IMR-90 (cell line): ENCODE measurements at regions not wholly inside any gene's neighbourhood (a gene's known extent, or its start where the extent isn't known, plus 50 kb on each side); places are given as distances from the start of the nearest gene placed in this dataset.

ENCODE experiments used
- ATAC-seq: fragments of 200-7000 bp; cut with Tn5 transposase; 2 replicates; pipeline ENCODE4 v1.9.1; 2020; ENCODE audit warnings: low read depth, mild to moderate bottlenecking, moderate library complexity
- BruUV-seq: library from RNA; stranded (reverse); fragments of 400-500 nt; replicated peaks from 2 replicates; lab custom pipeline; 2021; lab: Mats Ljungman, UMichigan
- CTCF ChIA-PET: fragments of 300-600 bp; formaldehyde crosslinking; extraction: SDS; loops from one replicate; lab custom pipeline; 2021; ENCODE audit warnings: antibody characterized with exemption; lab: Yijun Ruan, JAX
- POLR2A ChIA-PET: fragments of 300-600 bp; sonication (Branson Sonifier 250); formaldehyde crosslinking; loops from one replicate; lab custom pipeline; 2022; ENCODE audit warnings: antibody characterized with exemption; ENCODE audit not compliant: unreplicated experiment; lab: Charles Lee
- DNase-seq: peaks from one replicate; pipeline ENCODE4 v3.0.0; 2013
- H2AFZ ChIP-seq: replicated peaks from 2 replicates; pipeline ENCODE3; 2013; ENCODE audit warnings: low read length, mild to moderate bottlenecking; ENCODE audit not compliant: poor library complexity
- H2AK5ac ChIP-seq: 2 replicates; pipeline ENCODE4 v1.6.1; 2013; ENCODE audit warnings: low read depth, low read length, inconsistent platforms
- H2AK9ac ChIP-seq: replicated peaks from 2 replicates; pipeline ENCODE3; 2013; ENCODE audit warnings: mild to moderate bottlenecking, low read depth, low read length, moderate library complexity; ENCODE audit not compliant: poor library complexity
- H2BK120ac ChIP-seq: 2 replicates; pipeline ENCODE4 v1.6.1; 2013; ENCODE audit warnings: low read depth, low read length, inconsistent platforms
- H2BK15ac ChIP-seq: 3 replicates; pipeline ENCODE4 v1.6.1; 2013; ENCODE audit warnings: low read depth, low read length, inconsistent platforms
- H2BK20ac ChIP-seq: 2 replicates; pipeline ENCODE4 v1.6.1; 2013; ENCODE audit warnings: low read depth, mild to moderate bottlenecking, inconsistent platforms, low read length, moderate library complexity
- H2BK5ac ChIP-seq: 2 replicates; pipeline ENCODE4 v1.6.1; 2013; ENCODE audit warnings: mild to moderate bottlenecking, low read depth, low read length, inconsistent platforms; ENCODE audit not compliant: poor library complexity, severe bottlenecking
- H3K14ac ChIP-seq: replicated peaks from 2 replicates; pipeline ENCODE4 v1.6.1; 2013; ENCODE audit warnings: low read depth, low read length, inconsistent platforms
- H3K18ac ChIP-seq: 2 replicates; pipeline ENCODE4 v1.6.1; 2013; ENCODE audit warnings: low read depth, low read length, control low read depth
- H3K23ac ChIP-seq: 2 replicates; pipeline ENCODE4 v1.6.1; 2013; ENCODE audit warnings: low read depth, low read length, inconsistent platforms
- H3K27ac ChIP-seq: 2 replicates; pipeline ENCODE4 v1.5.1; 2013; ENCODE audit warnings: mild to moderate bottlenecking, control low read depth, low read length; ENCODE audit not compliant: insufficient read depth
- H3K27me3 ChIP-seq: 2 replicates; pipeline ENCODE4 v1.6.1; 2013; ENCODE audit warnings: low read length; ENCODE audit not compliant: control insufficient read depth, insufficient read depth
- H3K36me3 ChIP-seq: 2 replicates; pipeline ENCODE4 v1.6.1; 2013; ENCODE audit warnings: low read length, mixed read lengths; ENCODE audit not compliant: control insufficient read depth, insufficient read depth
- H3K4ac ChIP-seq: 2 replicates; pipeline ENCODE4 v1.6.1; 2013; ENCODE audit warnings: low read depth, low read length, inconsistent platforms
- H3K4me1 ChIP-seq: 2 replicates; pipeline ENCODE4 v1.6.1; 2013; ENCODE audit warnings: low read length, mixed read lengths; ENCODE audit not compliant: control insufficient read depth, insufficient read depth
- H3K4me2 ChIP-seq: 2 replicates; pipeline ENCODE4 v1.6.1; 2013; ENCODE audit warnings: low read depth, mild to moderate bottlenecking, control low read depth, low read length, moderate library complexity
- H3K4me3 ChIP-seq: 2 replicates; pipeline ENCODE4 v1.5.1; 2013; ENCODE audit warnings: low read depth, mild to moderate bottlenecking, control low read depth, low read length, moderate library complexity; ENCODE audit not compliant: insufficient read depth
- H3K56ac ChIP-seq: 2 replicates; pipeline ENCODE4 v1.6.1; 2013; ENCODE audit warnings: low read length, inconsistent platforms; ENCODE audit not compliant: insufficient read depth; ENCODE audit errors: extremely low read depth
- H3K79me1 ChIP-seq, 2 experiments: 2 replicates each; pipeline ENCODE4 v1.6.1; 2013; ENCODE audit warnings: low read length in 2 of 2, inconsistent platforms in 1 of 2, low read depth in 1 of 2
- H3K9ac ChIP-seq: 2 replicates; pipeline ENCODE4 v1.6.1; 2013; ENCODE audit warnings: low read depth, low read length, control low read depth
- H3K9me1 ChIP-seq: 2 replicates; pipeline ENCODE4 v1.6.1; 2013; ENCODE audit warnings: low read length, inconsistent platforms; ENCODE audit not compliant: insufficient read depth
- H3K9me3 ChIP-seq: 2 replicates; pipeline ENCODE4 v1.6.1; 2013; ENCODE audit warnings: low read length; ENCODE audit not compliant: control insufficient read depth, insufficient read depth
- H4K20me1 ChIP-seq: 2 replicates; pipeline ENCODE4 v1.6.1; 2013; ENCODE audit warnings: low read length, inconsistent platforms; ENCODE audit not compliant: insufficient read depth
- H4K5ac ChIP-seq: 2 replicates; pipeline ENCODE4 v1.6.1; 2013; ENCODE audit warnings: mild to moderate bottlenecking, low read depth, low read length, control low read depth
- H4K8ac ChIP-seq, 2 experiments: 2 replicates each; pipeline ENCODE4 v1.6.1; 2013; ENCODE audit warnings: low read depth in 2 of 2, low read length in 2 of 2, control low read depth in 1 of 2, inconsistent platforms in 1 of 2
- H4K91ac ChIP-seq: 2 replicates; pipeline ENCODE4 v1.6.1; 2013; ENCODE audit warnings: low read depth, low read length, inconsistent platforms; ENCODE audit not compliant: insufficient read depth
- BHLHE40 ChIP-seq: fragments of 150-350 bp; IDR thresholded peaks from 2 replicates; pipeline ENCODE4 v1.6.1; 2016; ENCODE audit warnings: mild to moderate bottlenecking, low read depth, low read length
- CHD1 ChIP-seq: IDR thresholded peaks from 2 replicates; pipeline ENCODE4 v1.6.1; 2012; ENCODE audit warnings: low read depth, low read length, improper control_type of control experiment
- CTCF ChIP-seq: conservative IDR thresholded peaks from 2 replicates; pipeline ENCODE4 v1.5.1; 2012; ENCODE audit warnings: mild to moderate bottlenecking, low read depth, low read length, improper control_type of control experiment
- NFE2L2 ChIP-seq: fragments of 150-350 bp; IDR thresholded peaks from 2 replicates; pipeline ENCODE4 v1.6.1; 2016; ENCODE audit warnings: low read depth, mild to moderate bottlenecking, low read length
- POLR2A ChIP-seq: IDR thresholded peaks from 2 replicates; pipeline ENCODE4 v1.6.1; 2012; ENCODE audit warnings: mild to moderate bottlenecking, low read depth, low read length
- RAD21 ChIP-seq: IDR thresholded peaks from 2 replicates; pipeline ENCODE4 v1.6.1; 2012; ENCODE audit warnings: low read length, improper control_type of control experiment
- USF2 ChIP-seq: fragments of 150-350 bp; IDR thresholded peaks from 2 replicates; pipeline ENCODE4 v1.6.1; 2017; ENCODE audit warnings: mild to moderate bottlenecking, antibody characterized with exemption, low read length, low read depth
- WGBS, 2 experiments: methylation state at CpG; one replicate each; pipeline versions ENCODE4 v1.1.5 to v1.1.7; 2013; ENCODE audit warnings: missing lambda C conversion rate in 2 of 2; ENCODE audit not compliant: insufficient read length in 1 of 2; ENCODE audit errors: extremely low coverage in 2 of 2; 5-methylcytosine and 5-hydroxymethylcytosine counted together
- dilution Hi-C: fragments of 300-500 bp; cut with HindIII; formaldehyde crosslinking; loops from one replicate; pipeline ENCODE4 v1.14.3; 2018; ENCODE audit warnings: low sequenced_read_pairs; ENCODE audit not compliant: unreplicated experiment
- in situ Hi-C: fragments of 300-500 bp; cut with MboI; formaldehyde crosslinking; loops from 3 replicates; pipeline ENCODE4 v1.14.3; 2019; ENCODE audit warnings: low sequenced_read_pairs, inconsistent platforms, mixed read lengths
- intact Hi-C: fragments of 100-400 bp; cut with micrococcal nuclease; formaldehyde crosslinking; loops from 2 replicates; pipeline ENCODE4 v1.10.0; 2022
- TF ChIP-seq, protein P1 (sequence below): fragments of 150-350 bp; IDR thresholded peaks from 2 replicates; pipeline ENCODE4 v1.6.1; 2016; ENCODE audit warnings: low read depth, mild to moderate bottlenecking, low read length, moderate library complexity, borderline replicate concordance

DNA sequence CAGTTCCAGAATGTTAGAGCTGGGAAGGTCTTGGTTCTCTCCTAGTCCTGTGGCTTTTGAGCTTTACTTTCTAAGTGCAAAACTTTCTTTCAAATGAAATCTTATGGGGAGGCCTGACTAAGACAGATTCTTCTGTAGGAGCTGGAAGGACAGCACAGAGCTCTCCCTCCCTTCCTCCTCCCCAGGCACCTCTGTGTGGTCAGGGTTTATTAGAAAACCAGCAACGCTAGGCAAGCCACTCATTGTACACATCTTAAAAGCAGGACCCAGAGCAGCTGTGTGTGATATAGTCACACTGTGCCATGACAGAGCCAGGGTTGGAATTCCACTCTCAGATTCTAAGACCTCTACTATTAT is 241.1 kb upstream of the RAB4A start (continued):
- TF ChIP-seq BHLHE40, result no peak
- no peak for TF ChIP-seq NFE2L2
- TF ChIP-seq RAD21, result no peak
- no peak for TF ChIP-seq CHD1

- dilution Hi-C loops (no loop called here), intact Hi-C loops (no loop called here), in situ Hi-C loops (no loop called here)
- ChIA-PET CTCF (no interaction called here), POLR2A (no interaction called here)
- no peaks in the 10 kb centered on the region for H3K9me1 ChIP-seq
- H3K36me3 ChIP-seq, result no peaks in the 10 kb centered on the region
- H2AK5ac ChIP-seq, result no peak overlapping the region
- TF ChIP-seq CHD1 (no peak), CTCF (no peak), RAD21 (no peak), POLR2A (no peak), USF2 (no peak)
- TF ChIP-seq, protein P1, sequence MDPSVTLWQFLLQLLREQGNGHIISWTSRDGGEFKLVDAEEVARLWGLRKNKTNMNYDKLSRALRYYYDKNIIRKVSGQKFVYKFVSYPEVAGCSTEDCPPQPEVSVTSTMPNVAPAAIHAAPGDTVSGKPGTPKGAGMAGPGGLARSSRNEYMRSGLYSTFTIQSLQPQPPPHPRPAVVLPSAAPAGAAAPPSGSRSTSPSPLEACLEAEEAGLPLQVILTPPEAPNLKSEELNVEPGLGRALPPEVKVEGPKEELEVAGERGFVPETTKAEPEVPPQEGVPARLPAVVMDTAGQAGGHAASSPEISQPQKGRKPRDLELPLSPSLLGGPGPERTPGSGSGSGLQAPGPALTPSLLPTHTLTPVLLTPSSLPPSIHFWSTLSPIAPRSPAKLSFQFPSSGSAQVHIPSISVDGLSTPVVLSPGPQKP, result no peak
- BruUV-seq, result no TSS peak
- no peak overlapping the region for H2BK20ac ChIP-seq
- no peak overlapping the region for H4K5ac ChIP-seq
- H4K20me1 ChIP-seq, result no peaks in the 10 kb centered on the region
- no peak overlapping the region for H3K23ac ChIP-seq
- no peak overlapping the region for H3K4me2 ChIP-seq
- H2AK9ac ChIP-seq, result no peak overlapping the region
- no peak overlapping the region for H3K4me3 ChIP-seq
- H3K14ac ChIP-seq, result no peak overlapping the region
- H3K79me1 ChIP-seq, result no peaks in the 10 kb centered on the region
- no peak overlapping the region for H2BK15ac ChIP-seq
- H2BK5ac ChIP-seq, result no peak overlapping the region
- H3K9ac ChIP-seq, result no peak overlapping the region
- no peak overlapping the region for H2AFZ ChIP-seq
- no peaks in the 10 kb centered on the region for H3K9me3 ChIP-seq
- H3K27ac ChIP-seq, result no peak overlapping the region
- H4K91ac ChIP-seq, result no peak overlapping the region
- peaks cover 4% of the 10 kb centered on the region; the same call in 1 of the 2 replicates for H3K4me1 ChIP-seq
- H3K56ac ChIP-seq, result no peak overlapping the region
- H3K27me3 ChIP-seq, result peaks cover 8% of the 10 kb centered on the region
- no peak overlapping the region for H3K18ac ChIP-seq
- no peak overlapping the region for H4K8ac ChIP-seq
- ATAC-seq (no peak), DNase-seq (no peak)
- H3K4ac ChIP-seq, result no peak overlapping the region
- no peak overlapping the region for H2BK120ac ChIP-seq
- no CpG with 5 or more reads among the region's 3 CpGs for WGBS, 2 experiments
These were observed 240.3 kb upstream of the RAB4A start for GRCh38 chr1:229030630-229031029.
